SK-N-SH treated with all-trans-retinoic acid at 6 μM for 48 hours (cell line): ENCODE measurements at regions not wholly inside any gene's neighbourhood (a gene's known extent, or its start where the extent isn't known, plus 50 kb on each side); places are given as distances from the start of the nearest gene placed in this dataset.

Source experiments
- ATAC-seq: fragments of 200-7000 bp; cut with Tn5 transposase; 3 replicates; pipeline ENCODE4 v1.9.1; 2020; ENCODE audit warnings: mild to moderate bottlenecking, moderate library complexity
- BACH2 ChIP-seq: fragments of 250-450 bp; sonication (Bioruptor Pico); IDR thresholded peaks from 2 replicates; pipeline ENCODE4 v1.9.0; 2021; ENCODE audit warnings: mild to moderate bottlenecking, borderline replicate concordance
- CSDC2 ChIP-seq: fragments of 250-450 bp; sonication (Bioruptor Pico); IDR thresholded peaks from 2 replicates; pipeline ENCODE4 v1.5.0; 2020; ENCODE audit warnings: mild to moderate bottlenecking, moderate library complexity
- ESRRG ChIP-seq: fragments of 250-450 bp; sonication (Bioruptor Pico); IDR thresholded peaks from 2 replicates; pipeline ENCODE4 v1.6.1; 2021; ENCODE audit warnings: mild to moderate bottlenecking
- GLIS3 ChIP-seq: fragments of 250-450 bp; sonication (Bioruptor Pico); IDR thresholded peaks from 2 replicates; pipeline ENCODE4 v1.5.0; 2020; ENCODE audit warnings: mild to moderate bottlenecking, moderate library complexity
- ISL1 ChIP-seq: fragments of 250-450 bp; sonication (Bioruptor Pico); IDR thresholded peaks from 2 replicates; pipeline ENCODE4 v2.1.2; 2022; ENCODE audit warnings: mild to moderate bottlenecking, moderate library complexity
- OSR1 ChIP-seq: fragments of 250-450 bp; sonication (Bioruptor Pico); IDR thresholded peaks from 2 replicates; pipeline ENCODE4 v1.8.0; 2022; ENCODE audit warnings: moderate library complexity, mild to moderate bottlenecking, inconsistent platforms
- PPARA ChIP-seq: fragments of 250-450 bp; sonication (Bioruptor Pico); IDR thresholded peaks from 2 replicates; pipeline ENCODE4 v1.5.0; 2020; ENCODE audit warnings: mild to moderate bottlenecking, borderline replicate concordance
- RARB ChIP-seq: fragments of 250-450 bp; sonication (Bioruptor Pico); IDR thresholded peaks from 2 replicates; pipeline ENCODE4 v1.8.0; 2021; ENCODE audit warnings: mild to moderate bottlenecking, moderate library complexity
- TOX ChIP-seq: fragments of 250-450 bp; sonication (Bioruptor Pico); IDR thresholded peaks from 2 replicates; pipeline ENCODE4 v1.8.0; 2021; ENCODE audit warnings: mild to moderate bottlenecking, moderate library complexity, borderline replicate concordance
- ZFP3 ChIP-seq: fragments of 250-450 bp; sonication (Bioruptor Pico); IDR thresholded peaks from 2 replicates; pipeline ENCODE4 v1.5.0; 2020; ENCODE audit warnings: mild to moderate bottlenecking, moderate library complexity
- ZNF565 ChIP-seq: fragments of 450-650 bp; formaldehyde crosslinking; conservative IDR thresholded peaks from 2 replicates; pipeline ENCODE4 v1.5.0; 2020; ENCODE audit warnings: low read depth, mild to moderate bottlenecking, moderate library complexity
- ZNF70 ChIP-seq: fragments of 450-650 bp; formaldehyde crosslinking; IDR thresholded peaks from 2 replicates; pipeline ENCODE4 v1.5.0; 2020; ENCODE audit warnings: mild to moderate bottlenecking, moderate library complexity
- ZNF8 ChIP-seq: fragments of 450-650 bp; formaldehyde crosslinking; IDR thresholded peaks from 2 replicates; pipeline ENCODE4 v1.5.0; 2020; ENCODE audit warnings: mild to moderate bottlenecking, moderate library complexity
- TF ChIP-seq, protein P1 (sequence below): fragments of 250-450 bp; sonication (Bioruptor Pico); IDR thresholded peaks from 2 replicates; pipeline ENCODE4 v1.8.0; 2020; ENCODE audit warnings: mild to moderate bottlenecking, moderate library complexity, borderline replicate concordance
- TF ChIP-seq, protein P2 (sequence below): fragments of 250-450 bp; sonication (Bioruptor Pico); IDR thresholded peaks from 2 replicates; pipeline ENCODE4 v1.5.1; 2020; ENCODE audit warnings: low read depth, mild to moderate bottlenecking, moderate library complexity
- TF ChIP-seq, protein P3 (sequence below): fragments of 250-450 bp; sonication (Bioruptor Pico); IDR thresholded peaks from 2 replicates; pipeline ENCODE4 v1.5.0; 2020; ENCODE audit warnings: mild to moderate bottlenecking, moderate library complexity
- TF ChIP-seq, protein P4 (sequence below): fragments of 250-450 bp; sonication (Bioruptor Pico); IDR thresholded peaks from 2 replicates; pipeline ENCODE4 v1.8.0; 2021; ENCODE audit warnings: low read depth, mild to moderate bottlenecking, moderate library complexity, borderline replicate concordance

DNA sequence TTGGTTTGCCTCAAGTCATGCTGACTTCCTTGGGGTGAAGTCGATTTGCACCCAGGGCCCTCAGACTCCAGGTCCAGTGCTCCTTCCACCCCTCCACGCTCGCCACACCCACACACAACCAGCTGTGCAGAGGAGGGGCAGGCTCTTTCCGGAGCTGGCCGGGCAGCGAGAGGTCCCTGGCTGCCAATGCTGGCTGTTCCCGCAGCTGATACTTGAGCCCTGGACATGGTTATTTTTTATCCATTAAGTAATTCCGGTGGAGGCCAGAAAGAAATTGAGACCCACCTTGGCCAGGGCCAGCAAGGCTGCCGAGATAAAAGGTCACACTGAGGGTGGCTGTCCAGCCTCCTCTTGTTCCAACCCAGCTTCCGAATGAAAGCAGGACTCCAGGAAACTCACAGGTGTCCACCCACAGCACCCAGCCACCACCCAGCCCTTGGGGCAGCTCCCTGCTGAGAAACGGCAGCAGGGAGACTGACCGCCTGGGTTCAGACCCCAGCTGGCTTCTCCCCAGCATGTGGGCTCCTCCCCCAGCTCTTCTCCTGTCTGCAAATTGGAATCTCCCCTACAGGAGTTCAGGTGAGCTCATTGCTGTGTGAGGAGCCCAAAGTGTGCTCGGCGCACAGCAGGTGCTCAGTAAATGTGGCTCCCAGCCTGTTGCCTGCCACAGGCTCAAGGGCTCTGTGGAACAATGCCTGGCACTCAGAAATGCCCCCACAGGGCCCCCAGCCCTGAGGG, 77.8 kb downstream of the PDGFA start:
- TF ChIP-seq, protein P1, sequence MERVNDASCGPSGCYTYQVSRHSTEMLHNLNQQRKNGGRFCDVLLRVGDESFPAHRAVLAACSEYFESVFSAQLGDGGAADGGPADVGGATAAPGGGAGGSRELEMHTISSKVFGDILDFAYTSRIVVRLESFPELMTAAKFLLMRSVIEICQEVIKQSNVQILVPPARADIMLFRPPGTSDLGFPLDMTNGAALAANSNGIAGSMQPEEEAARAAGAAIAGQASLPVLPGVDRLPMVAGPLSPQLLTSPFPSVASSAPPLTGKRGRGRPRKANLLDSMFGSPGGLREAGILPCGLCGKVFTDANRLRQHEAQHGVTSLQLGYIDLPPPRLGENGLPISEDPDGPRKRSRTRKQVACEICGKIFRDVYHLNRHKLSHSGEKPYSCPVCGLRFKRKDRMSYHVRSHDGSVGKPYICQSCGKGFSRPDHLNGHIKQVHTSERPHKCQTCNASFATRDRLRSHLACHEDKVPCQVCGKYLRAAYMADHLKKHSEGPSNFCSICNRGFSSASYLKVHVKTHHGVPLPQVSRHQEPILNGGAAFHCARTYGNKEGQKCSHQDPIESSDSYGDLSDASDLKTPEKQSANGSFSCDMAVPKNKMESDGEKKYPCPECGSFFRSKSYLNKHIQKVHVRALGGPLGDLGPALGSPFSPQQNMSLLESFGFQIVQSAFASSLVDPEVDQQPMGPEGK (CRISPR knock-in tag): no peak
- no peak for TF ChIP-seq ZFP3 (CRISPR knock-in tag)
- TF ChIP-seq RARB (CRISPR knock-in tag): no peak
- no peak for TF ChIP-seq ZNF8 (CRISPR knock-in tag)
- no peak for TF ChIP-seq ZNF565
- TF ChIP-seq BACH2 (CRISPR knock-in tag): no peak
- no peak for TF ChIP-seq OSR1 (CRISPR knock-in tag)
- TF ChIP-seq, protein P2, sequence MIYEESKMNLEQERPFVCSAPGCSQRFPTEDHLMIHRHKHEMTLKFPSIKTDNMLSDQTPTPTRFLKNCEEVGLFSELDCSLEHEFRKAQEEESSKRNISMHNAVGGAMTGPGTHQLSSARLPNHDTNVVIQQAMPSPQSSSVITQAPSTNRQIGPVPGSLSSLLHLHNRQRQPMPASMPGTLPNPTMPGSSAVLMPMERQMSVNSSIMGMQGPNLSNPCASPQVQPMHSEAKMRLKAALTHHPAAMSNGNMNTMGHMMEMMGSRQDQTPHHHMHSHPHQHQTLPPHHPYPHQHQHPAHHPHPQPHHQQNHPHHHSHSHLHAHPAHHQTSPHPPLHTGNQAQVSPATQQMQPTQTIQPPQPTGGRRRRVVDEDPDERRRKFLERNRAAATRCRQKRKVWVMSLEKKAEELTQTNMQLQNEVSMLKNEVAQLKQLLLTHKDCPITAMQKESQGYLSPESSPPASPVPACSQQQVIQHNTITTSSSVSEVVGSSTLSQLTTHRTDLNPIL (CRISPR knock-in tag): no peak
- TF ChIP-seq ESRRG (CRISPR knock-in tag): no peak
- no peak for ATAC-seq

DNA sequence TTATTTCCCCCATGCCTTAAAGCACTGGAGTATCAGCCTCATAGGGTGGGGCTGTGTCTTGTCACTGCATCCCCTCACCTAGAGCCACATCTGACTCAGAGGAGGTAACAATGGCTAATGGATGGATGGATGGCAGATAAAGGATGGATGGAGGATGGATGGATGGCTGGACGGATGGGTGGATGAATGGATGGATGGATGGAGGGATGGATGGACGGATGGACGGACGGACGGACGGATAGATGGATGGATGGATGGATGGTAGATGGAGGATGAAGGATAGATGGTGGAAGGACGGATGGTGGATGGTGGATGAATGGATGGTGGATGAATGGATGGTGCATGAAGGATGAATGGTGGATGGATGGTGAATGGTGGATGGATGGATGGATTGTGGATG, 77.2 kb downstream of the PDGFA start:
- no peak for ATAC-seq
- TF ChIP-seq RARB (CRISPR knock-in tag): no peak
- no peak for TF ChIP-seq GLIS3 (CRISPR knock-in tag)
- no peak for TF ChIP-seq CSDC2 (CRISPR knock-in tag)
- no peak for TF ChIP-seq ESRRG (CRISPR knock-in tag)
- no peak for TF ChIP-seq ZNF70 (CRISPR knock-in tag)

DNA sequence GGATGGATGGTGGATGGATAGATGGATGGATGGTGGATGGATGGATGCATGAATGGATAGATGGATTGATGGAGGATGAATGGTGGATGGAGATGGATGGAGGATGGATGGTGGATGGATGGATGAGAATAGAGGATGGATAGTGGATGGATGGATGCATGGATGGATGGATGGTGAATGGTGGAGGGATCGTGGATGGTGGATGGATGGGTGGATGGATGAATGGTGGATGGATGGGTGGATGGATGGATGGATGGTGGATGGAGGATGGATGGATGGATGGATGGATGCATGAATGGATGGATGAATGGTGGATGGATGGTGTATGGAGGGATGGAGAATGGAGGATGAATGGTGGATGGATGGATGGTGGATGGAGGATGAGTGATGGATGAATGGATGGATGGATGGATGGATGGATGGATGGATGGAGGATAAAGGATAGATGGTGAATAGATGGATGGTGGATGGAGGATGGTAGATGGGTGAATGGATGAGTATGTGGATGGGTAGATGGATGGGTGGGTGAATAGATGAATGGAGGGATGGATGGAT, 76.3 kb downstream of the PDGFA start:
- no peak for ATAC-seq
- TF ChIP-seq ISL1 (CRISPR knock-in tag) (no peak), PPARA (CRISPR knock-in tag) (no peak), ZFP3 (CRISPR knock-in tag) (no peak), CSDC2 (CRISPR knock-in tag) (no peak), ESRRG (CRISPR knock-in tag) (no peak), TOX (CRISPR knock-in tag) (no peak)
- TF ChIP-seq, protein P3, sequence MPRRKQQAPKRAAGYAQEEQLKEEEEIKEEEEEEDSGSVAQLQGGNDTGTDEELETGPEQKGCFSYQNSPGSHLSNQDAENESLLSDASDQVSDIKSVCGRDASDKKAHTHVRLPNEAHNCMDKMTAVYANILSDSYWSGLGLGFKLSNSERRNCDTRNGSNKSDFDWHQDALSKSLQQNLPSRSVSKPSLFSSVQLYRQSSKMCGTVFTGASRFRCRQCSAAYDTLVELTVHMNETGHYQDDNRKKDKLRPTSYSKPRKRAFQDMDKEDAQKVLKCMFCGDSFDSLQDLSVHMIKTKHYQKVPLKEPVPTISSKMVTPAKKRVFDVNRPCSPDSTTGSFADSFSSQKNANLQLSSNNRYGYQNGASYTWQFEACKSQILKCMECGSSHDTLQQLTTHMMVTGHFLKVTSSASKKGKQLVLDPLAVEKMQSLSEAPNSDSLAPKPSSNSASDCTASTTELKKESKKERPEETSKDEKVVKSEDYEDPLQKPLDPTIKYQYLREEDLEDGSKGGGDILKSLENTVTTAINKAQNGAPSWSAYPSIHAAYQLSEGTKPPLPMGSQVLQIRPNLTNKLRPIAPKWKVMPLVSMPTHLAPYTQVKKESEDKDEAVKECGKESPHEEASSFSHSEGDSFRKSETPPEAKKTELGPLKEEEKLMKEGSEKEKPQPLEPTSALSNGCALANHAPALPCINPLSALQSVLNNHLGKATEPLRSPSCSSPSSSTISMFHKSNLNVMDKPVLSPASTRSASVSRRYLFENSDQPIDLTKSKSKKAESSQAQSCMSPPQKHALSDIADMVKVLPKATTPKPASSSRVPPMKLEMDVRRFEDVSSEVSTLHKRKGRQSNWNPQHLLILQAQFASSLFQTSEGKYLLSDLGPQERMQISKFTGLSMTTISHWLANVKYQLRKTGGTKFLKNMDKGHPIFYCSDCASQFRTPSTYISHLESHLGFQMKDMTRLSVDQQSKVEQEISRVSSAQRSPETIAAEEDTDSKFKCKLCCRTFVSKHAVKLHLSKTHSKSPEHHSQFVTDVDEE (CRISPR knock-in tag): no peak

DNA sequence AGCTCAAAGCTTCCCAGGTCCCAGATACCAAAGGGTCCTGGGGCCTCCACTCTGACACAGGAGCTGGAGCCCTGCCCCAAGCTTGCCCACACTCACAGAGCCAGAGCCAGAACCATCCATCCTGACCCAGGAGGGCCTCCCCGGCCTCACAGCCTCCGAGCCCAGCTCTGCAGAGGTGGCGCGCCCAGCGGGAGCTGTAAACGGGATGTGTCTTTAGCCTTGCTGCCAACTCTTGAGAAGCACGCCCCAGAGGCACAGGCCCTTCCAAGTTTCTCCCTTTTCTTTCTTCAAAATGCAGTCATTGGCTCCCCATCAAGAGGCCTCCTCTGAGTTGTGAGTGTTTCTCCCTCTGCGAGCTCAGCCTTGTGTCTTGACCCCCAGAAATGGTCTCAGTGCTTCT, 75.0 kb downstream of the PDGFA start:
- TF ChIP-seq, protein P3 (CRISPR knock-in tag): no peak
- no peak for TF ChIP-seq BACH2 (CRISPR knock-in tag)
- TF ChIP-seq, protein P4, sequence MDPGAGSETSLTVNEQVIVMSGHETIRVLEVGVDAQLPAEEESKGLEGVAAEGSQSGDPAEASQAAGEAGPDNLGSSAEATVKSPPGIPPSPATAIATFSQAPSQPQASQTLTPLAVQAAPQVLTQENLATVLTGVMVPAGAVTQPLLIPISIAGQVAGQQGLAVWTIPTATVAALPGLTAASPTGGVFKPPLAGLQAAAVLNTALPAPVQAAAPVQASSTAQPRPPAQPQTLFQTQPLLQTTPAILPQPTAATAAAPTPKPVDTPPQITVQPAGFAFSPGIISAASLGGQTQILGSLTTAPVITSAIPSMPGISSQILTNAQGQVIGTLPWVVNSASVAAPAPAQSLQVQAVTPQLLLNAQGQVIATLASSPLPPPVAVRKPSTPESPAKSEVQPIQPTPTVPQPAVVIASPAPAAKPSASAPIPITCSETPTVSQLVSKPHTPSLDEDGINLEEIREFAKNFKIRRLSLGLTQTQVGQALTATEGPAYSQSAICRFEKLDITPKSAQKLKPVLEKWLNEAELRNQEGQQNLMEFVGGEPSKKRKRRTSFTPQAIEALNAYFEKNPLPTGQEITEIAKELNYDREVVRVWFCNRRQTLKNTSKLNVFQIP: no peak
- ATAC-seq: 0 out of 3 replicates have a peak, but pooled peaks have one; percentile 14
